Neural progenitor cell (in vitro differentiated cells): ENCODE measurements at regions not wholly inside any gene's neighbourhood (a gene's known extent, or its start where the extent isn't known, plus 50 kb on each side); places are given as distances from the start of the nearest gene placed in this dataset.

Experiments used
- DNase-seq: peaks from one replicate; pipeline ENCODE4 v3.0.0-alpha.2; 2016; ENCODE audit warnings: low spot score
- H2AFZ ChIP-seq: fragments of 200-600 bp; sonication (generic); replicated peaks from 2 replicates; pipeline ENCODE4 v1.6.1; 2016; ENCODE audit warnings: antibody characterized with exemption
- H3F3A ChIP-seq: fragments of 200-600 bp; sonication (generic); 2 replicates; pipeline ENCODE4 v1.6.1; 2016; ENCODE audit warnings: antibody characterized with exemption, low read depth
- H3K27ac ChIP-seq: fragments of 200-600 bp; sonication (generic); 2 replicates; pipeline ENCODE4 v1.5.1; 2016; ENCODE audit warnings: mild to moderate bottlenecking
- H3K27me3 ChIP-seq: fragments of 200-600 bp; sonication (generic); 2 replicates; pipeline ENCODE4 v1.6.1; 2016; ENCODE audit warnings: mild to moderate bottlenecking, moderate library complexity
- H3K36me3 ChIP-seq: fragments of 200-600 bp; sonication (generic); 2 replicates; pipeline ENCODE4 v1.5.1; 2016
- H3K4me1 ChIP-seq: fragments of 200-600 bp; sonication (generic); 2 replicates; pipeline ENCODE4 v1.6.1; 2016; ENCODE audit warnings: mixed run types
- H3K4me2 ChIP-seq: fragments of 200-600 bp; sonication (generic); 2 replicates; pipeline ENCODE4 v1.6.1; 2016
- H3K4me3 ChIP-seq: fragments of 200-600 bp; sonication (generic); 2 replicates; pipeline ENCODE4 v1.5.1; 2016
- H3K79me2 ChIP-seq: fragments of 200-600 bp; sonication (generic); 2 replicates; pipeline ENCODE4 v1.6.1; 2016; ENCODE audit warnings: low read depth
- H3K9ac ChIP-seq: fragments of 200-600 bp; sonication (generic); 2 replicates; pipeline ENCODE4 v1.6.1; 2016
- H3K9me3 ChIP-seq: fragments of 200-600 bp; sonication (generic); 2 replicates; pipeline ENCODE4 v1.5.1; 2016; ENCODE audit warnings: low read depth
- H4K20me1 ChIP-seq: fragments of 200-600 bp; sonication (generic); 2 replicates; pipeline ENCODE4 v1.6.1; 2016; ENCODE audit warnings: low read depth
- H3K27ac Mint-ChIP-seq: 3 replicates; pipeline ENCODE4 v1.8.0; 2021; ENCODE audit warnings: mixed read lengths
- H3K27me3 Mint-ChIP-seq: 2 replicates; pipeline ENCODE4 v1.8.0; 2022; ENCODE audit warnings: low read depth, mild to moderate bottlenecking, inconsistent platforms, moderate library complexity, mixed read lengths; ENCODE audit not compliant: insufficient read depth
- H3K36me3 Mint-ChIP-seq: 3 replicates; pipeline ENCODE4 v1.8.0; 2021; ENCODE audit warnings: mixed read lengths
- H3K4me1 Mint-ChIP-seq: 3 replicates; pipeline ENCODE4 v1.8.0; 2021; ENCODE audit warnings: mixed read lengths
- H3K4me3 Mint-ChIP-seq: 3 replicates; pipeline ENCODE4 v1.8.0; 2021; ENCODE audit warnings: mild to moderate bottlenecking, moderate library complexity, mixed read lengths
- H3K9me3 Mint-ChIP-seq: 3 replicates; pipeline ENCODE4 v1.8.0; 2020; ENCODE audit warnings: mixed read lengths
- CTCF ChIP-seq: fragments of 200-600 bp; sonication (generic); IDR thresholded peaks from 2 replicates; pipeline ENCODE4 v1.5.1; 2017; ENCODE audit warnings: antibody characterized with exemption, mild to moderate bottlenecking
- EZH2 ChIP-seq: fragments of 200-600 bp; sonication (generic); IDR thresholded peaks from 2 replicates; pipeline ENCODE4 v1.6.1; 2017; ENCODE audit warnings: antibody characterized with exemption, mild to moderate bottlenecking, moderate library complexity
- EZH2phosphoT487 ChIP-seq: fragments of 200-600 bp; sonication (generic); IDR thresholded peaks from 2 replicates; pipeline ENCODE4 v1.6.1; 2017; ENCODE audit warnings: antibody characterized with exemption

- H3K27me3 Mint-ChIP-seq = peaks cover 2% of the 10 kb centered on the region
- no peaks in the 10 kb centered on the region for H3K27me3 ChIP-seq
- H3K36me3 Mint-ChIP-seq = no peaks in the 10 kb centered on the region
- no peak overlapping the region for H3K27ac ChIP-seq
- H2AFZ ChIP-seq = no peak overlapping the region
- no peak overlapping the region for H3K4me3 ChIP-seq
- no peaks in the 10 kb centered on the region for H4K20me1 ChIP-seq
- H3F3A ChIP-seq = no peaks in the 10 kb centered on the region
- H3K4me1 ChIP-seq = peaks cover 19% of the 10 kb centered on the region
- H3K9ac ChIP-seq = no peak overlapping the region
- H3K4me1 Mint-ChIP-seq = peaks cover 24% of the 10 kb centered on the region
- H3K27ac Mint-ChIP-seq = no peak overlapping the region
- H3K79me2 ChIP-seq = no peaks in the 10 kb centered on the region
- H3K4me2 ChIP-seq = no peak overlapping the region
- H3K36me3 ChIP-seq = no peaks in the 10 kb centered on the region
- TF ChIP-seq EZH2phosphoT487 (no peak), EZH2 (no peak), CTCF (no peak)
- DNase-seq = peak; percentile 21
- H3K9me3 Mint-ChIP-seq = no peaks in the 10 kb centered on the region
- no peak overlapping the region for H3K4me3 Mint-ChIP-seq
- H3K9me3 ChIP-seq = no peaks in the 10 kb centered on the region
Observed at GRCh38 chr2:176819306-176819705, 393.3 kb upstream of the HNRNPA3 start.

GRCh38 chr2:176820371-176820932 is 392.1 kb upstream of the HNRNPA3 start:
- no peak overlapping the region for H3K4me2 ChIP-seq
- H3K27me3 ChIP-seq = no peaks in the 10 kb centered on the region

GRCh38 chr2:176821350-176821749 is 391.2 kb upstream of the HNRNPA3 start:
- Histone ChIP-seq H3K9me3 (no peaks in the 10 kb centered on the region), H4K20me1 (no peaks in the 10 kb centered on the region), H3K4me3 (no peak overlapping the region), H3K27ac (no peak overlapping the region), H3K4me1 (peaks cover 19% of the 10 kb centered on the region), H3F3A (no peaks in the 10 kb centered on the region), H3K27me3 (no peaks in the 10 kb centered on the region), H2AFZ (no peak overlapping the region), H3K36me3 (no peaks in the 10 kb centered on the region), H3K79me2 (no peaks in the 10 kb centered on the region), H3K9ac (no peak overlapping the region), H3K4me2 (no peak overlapping the region)
- Mint-ChIP-seq H3K4me3 (no peak overlapping the region), H3K27me3 (peaks cover 2% of the 10 kb centered on the region), H3K4me1 (peaks cover 19% of the 10 kb centered on the region), H3K27ac (no peak overlapping the region), H3K36me3 (no peaks in the 10 kb centered on the region), H3K9me3 (no peaks in the 10 kb centered on the region)
- no peak for DNase-seq
- no peak for TF ChIP-seq EZH2phosphoT487
- no peak for TF ChIP-seq EZH2

More at GRCh38 chr2:176820371-176820932, 392.1 kb upstream of the HNRNPA3 start:
- H3K36me3 ChIP-seq = no peaks in the 10 kb centered on the region
- peaks cover 2% of the 10 kb centered on the region for H3K27me3 Mint-ChIP-seq
- H3K4me3 Mint-ChIP-seq = no peak overlapping the region
- H3K9me3 ChIP-seq = no peaks in the 10 kb centered on the region
- no peak overlapping the region for H3K4me3 ChIP-seq
- H3K9me3 Mint-ChIP-seq = no peaks in the 10 kb centered on the region
- H3K27ac Mint-ChIP-seq = no peak overlapping the region
- H3K4me1 Mint-ChIP-seq = peaks cover 22% of the 10 kb centered on the region
- no peaks in the 10 kb centered on the region for H3F3A ChIP-seq
- H3K4me1 ChIP-seq = peaks cover 19% of the 10 kb centered on the region
- H3K79me2 ChIP-seq = no peaks in the 10 kb centered on the region
- H3K27ac ChIP-seq = no peak overlapping the region
- no peak overlapping the region for H2AFZ ChIP-seq
- H3K9ac ChIP-seq = no peak overlapping the region
- DNase-seq = no peak
- TF ChIP-seq CTCF = no peak
- no peak for TF ChIP-seq EZH2
- TF ChIP-seq EZH2phosphoT487 = no peak
- H4K20me1 ChIP-seq = no peaks in the 10 kb centered on the region
- H3K36me3 Mint-ChIP-seq = no peaks in the 10 kb centered on the region

GRCh38 chr2:176822060-176822459 is 390.5 kb upstream of the HNRNPA3 start:
- no peak for DNase-seq
- H3F3A ChIP-seq = no peaks in the 10 kb centered on the region
- no peak overlapping the region for H3K27ac ChIP-seq
- H3K27me3 ChIP-seq = no peaks in the 10 kb centered on the region
- H3K4me2 ChIP-seq = no peak overlapping the region
- no peaks in the 10 kb centered on the region for H3K9me3 ChIP-seq
- H4K20me1 ChIP-seq = no peaks in the 10 kb centered on the region
- H3K4me3 ChIP-seq = no peak overlapping the region
- peaks cover 17% of the 10 kb centered on the region for H3K4me1 ChIP-seq
- TF ChIP-seq EZH2 = no peak
- TF ChIP-seq EZH2phosphoT487 = no peak
- TF ChIP-seq CTCF = no peak
- no peaks in the 10 kb centered on the region for H3K79me2 ChIP-seq
- H3K36me3 ChIP-seq = no peaks in the 10 kb centered on the region
- Mint-ChIP-seq H3K9me3 (no peaks in the 10 kb centered on the region), H3K27ac (no peak overlapping the region), H3K27me3 (peaks cover 2% of the 10 kb centered on the region), H3K36me3 (no peaks in the 10 kb centered on the region), H3K4me3 (no peak overlapping the region), H3K4me1 (peaks cover 18% of the 10 kb centered on the region)
- no peak overlapping the region for H2AFZ ChIP-seq
- H3K9ac ChIP-seq = no peak overlapping the region
